Neural cell (in vitro differentiated cells): ENCODE measurements at regions not wholly inside any gene's neighbourhood (a gene's known extent, or its start where the extent isn't known, plus 50 kb on each side); places are given as distances from the start of the nearest gene placed in this dataset.
"Not testable (repeated sequence)": the region's sequence is repeated elsewhere in the genome, so short reads cannot be mapped to it uniquely, and the experiment has no call there.

Experiments
- H2AFZ ChIP-seq: fragments of 200-600, 300-800 bp; sonication (generic), shearing (Covaris generic); 2 replicates; pipeline ENCODE4 v1.6.0; 2014; ENCODE audit warnings: low read depth, mild to moderate bottlenecking, antibody characterized with exemption, low read length, moderate library complexity
- H3F3A ChIP-seq: fragments of 200-600 bp; shearing (Covaris generic); 2 replicates; pipeline ENCODE4 v1.6.1; 2016; ENCODE audit warnings: mild to moderate bottlenecking, moderate library complexity, mixed read lengths, antibody characterized with exemption, low read length; ENCODE audit not compliant: insufficient read depth, poor library complexity, severe bottlenecking
- H3K27ac ChIP-seq: fragments of 200-600, 300-800 bp; sonication (generic), shearing (Covaris generic); 2 replicates; pipeline ENCODE4 v1.5.1; 2014; ENCODE audit warnings: mild to moderate bottlenecking, low read length, moderate library complexity
- H3K27me3 ChIP-seq: fragments of 300-800, 200-600 bp; sonication (generic), shearing (Covaris generic); 2 replicates; pipeline ENCODE4 v1.6.0; 2014; ENCODE audit warnings: mild to moderate bottlenecking, low read depth, low read length, moderate library complexity; ENCODE audit not compliant: insufficient read depth
- H3K36me3 ChIP-seq: fragments of 300-800, 200-600 bp; sonication (generic), shearing (Covaris generic); 2 replicates; pipeline ENCODE4 v1.5.1; 2014; ENCODE audit warnings: mild to moderate bottlenecking, antibody characterized with exemption, low read length, moderate library complexity; ENCODE audit not compliant: insufficient read depth
- H3K4me2 ChIP-seq: fragments of 300-800, 200-600 bp; sonication (generic), shearing (Covaris generic); 2 replicates; pipeline ENCODE4 v1.6.0; 2014; ENCODE audit warnings: mild to moderate bottlenecking, low read length
- H3K4me3 ChIP-seq: fragments of 300-800, 200-600 bp; sonication (generic), shearing (Covaris generic); 2 replicates; pipeline ENCODE4 v1.5.1; 2014; ENCODE audit warnings: mild to moderate bottlenecking, low read length, moderate library complexity
- H3K79me2 ChIP-seq: fragments of 200-600 bp; shearing (Covaris generic); replicated peaks from 2 replicates; pipeline ENCODE4 v1.6.0; 2014; ENCODE audit warnings: mild to moderate bottlenecking, low read length, moderate library complexity; ENCODE audit not compliant: insufficient read depth
- H3K9ac ChIP-seq: fragments of 300-800, 200-600 bp; sonication (generic), shearing (Covaris generic); 2 replicates; pipeline ENCODE4 v1.6.1; 2016; ENCODE audit warnings: mild to moderate bottlenecking, low read length, mixed read lengths
- H3K9me2 ChIP-seq: fragments of 200-600 bp; shearing (Covaris generic); 2 replicates; pipeline ENCODE4 v1.6.1; 2016; ENCODE audit warnings: mild to moderate bottlenecking, low read length, mixed read lengths; ENCODE audit not compliant: insufficient read depth
- H3K9me3 ChIP-seq: fragments of 200-600, 300-800 bp; sonication (generic), shearing (Covaris generic); 2 replicates; pipeline ENCODE4 v1.6.1; 2016; ENCODE audit warnings: mild to moderate bottlenecking, mixed run types, low read length, moderate library complexity, mixed read lengths
- H4K20me1 ChIP-seq: fragments of 200-600 bp; shearing (Covaris generic); 2 replicates; pipeline ENCODE4 v1.6.1; 2016; ENCODE audit warnings: mild to moderate bottlenecking, mixed run types; ENCODE audit not compliant: insufficient read depth
- CTCF ChIP-seq: fragments of 450-650 bp; IDR thresholded peaks from 2 replicates; pipeline ENCODE4 v1.5.1; 2014; ENCODE audit warnings: antibody characterized with exemption, mild to moderate bottlenecking, moderate library complexity; ENCODE audit not compliant: poor library complexity, severe bottlenecking
- EP300 ChIP-seq: fragments of 450-650 bp; conservative IDR thresholded peaks from 2 replicates; pipeline ENCODE4 v1.6.1; 2014; ENCODE audit warnings: antibody characterized with exemption, mild to moderate bottlenecking, moderate library complexity; ENCODE audit not compliant: poor library complexity, severe bottlenecking
- EZH2 ChIP-seq: fragments of 200-600, 300-800 bp; shearing (Covaris generic), sonication (generic); IDR thresholded peaks from 2 replicates; pipeline ENCODE4 v1.6.1; 2014; ENCODE audit warnings: antibody characterized with exemption, low read length, borderline replicate concordance, mild to moderate bottlenecking; ENCODE audit not compliant: insufficient read depth, poor library complexity, severe bottlenecking
- MXI1 ChIP-seq: fragments of 450-650 bp; conservative IDR thresholded peaks from 2 replicates; pipeline ENCODE4 v1.6.1; 2014; ENCODE audit warnings: antibody characterized with exemption, mild to moderate bottlenecking; ENCODE audit not compliant: poor library complexity, severe bottlenecking
- POLR2AphosphoS5 ChIP-seq: IDR thresholded peaks from 2 replicates; pipeline ENCODE4 v1.6.1; 2012
- RAD21 ChIP-seq: fragments of 450-650 bp; conservative IDR thresholded peaks from 2 replicates; pipeline ENCODE4 v1.6.1; 2014; ENCODE audit warnings: antibody characterized with exemption, mild to moderate bottlenecking, moderate library complexity
- REST ChIP-seq: IDR thresholded peaks from 2 replicates; pipeline ENCODE4 v1.6.1; 2012; ENCODE audit warnings: borderline replicate concordance
- SMC3 ChIP-seq: fragments of 450-650 bp; conservative IDR thresholded peaks from 2 replicates; pipeline ENCODE4 v1.6.1; 2014; ENCODE audit warnings: antibody characterized with exemption, mild to moderate bottlenecking, moderate library complexity; ENCODE audit not compliant: poor library complexity
- TAF1 ChIP-seq: IDR thresholded peaks from 2 replicates; pipeline ENCODE4 v1.6.1; 2012; ENCODE audit warnings: low read depth

- no peak overlapping the region for H3K4me3 ChIP-seq
- no peak overlapping the region for H3K27ac ChIP-seq
- no peaks in the 10 kb centered on the region for H4K20me1 ChIP-seq
- no peaks in the 10 kb centered on the region for H3K9me3 ChIP-seq
- no peaks in the 10 kb centered on the region for H3K36me3 ChIP-seq
- H3K79me2 ChIP-seq, result no peaks in the 10 kb centered on the region
- TF ChIP-seq EP300, result no peak
- no peak for TF ChIP-seq SMC3
- no peak for TF ChIP-seq REST
- no peak for TF ChIP-seq EZH2
- no peak for TF ChIP-seq RAD21
- TF ChIP-seq POLR2AphosphoS5, result no peak
- no peak for TF ChIP-seq MXI1
- no peak for TF ChIP-seq TAF1
- TF ChIP-seq CTCF, result no peak
- H3K27me3 ChIP-seq, result no peaks in the 10 kb centered on the region
- no peak overlapping the region for H3K4me2 ChIP-seq
- no peak overlapping the region for H2AFZ ChIP-seq
- H3F3A ChIP-seq, result no peaks in the 10 kb centered on the region
- H3K9me2 ChIP-seq, result no peaks in the 10 kb centered on the region
- no peak overlapping the region for H3K9ac ChIP-seq
Measured at GRCh38 chr4:64068096-64068495, 341.2 kb downstream of the TECRL start.

- Histone ChIP-seq H2AFZ (no peak overlapping the region), H3K27ac (no peak overlapping the region), H3K9ac (no peak overlapping the region), H3K9me2 (no peaks in the 10 kb centered on the region), H3F3A (no peaks in the 10 kb centered on the region), H3K4me2 (no peak overlapping the region), H3K9me3 (no peaks in the 10 kb centered on the region), H3K79me2 (no peaks in the 10 kb centered on the region), H4K20me1 (no peaks in the 10 kb centered on the region), H3K27me3 (no peaks in the 10 kb centered on the region), H3K4me3 (no peak overlapping the region), H3K36me3 (no peaks in the 10 kb centered on the region)
- no peak for TF ChIP-seq POLR2AphosphoS5
- no peak for TF ChIP-seq MXI1
- no peak for TF ChIP-seq RAD21
- TF ChIP-seq SMC3, result no peak
- TF ChIP-seq CTCF, result no peak
Measured at GRCh38 chr4:64062991-64063390, 346.3 kb downstream of the TECRL start.

- not testable (repeated sequence) for H4K20me1 ChIP-seq, H3K27ac ChIP-seq, H2AFZ ChIP-seq, H3K27me3 ChIP-seq, H3F3A ChIP-seq, H3K79me2 ChIP-seq, H3K4me3 ChIP-seq, H3K9me2 ChIP-seq, H3K4me2 ChIP-seq, H3K9ac ChIP-seq, H3K36me3 ChIP-seq, H3K9me3 ChIP-seq
Measured at GRCh38 chr4:64037033-64037432, 372.2 kb downstream of the TECRL start.
